ENCODE measurements at regions not wholly inside any gene's neighbourhood (a gene's known extent, or its start where the extent isn't known, plus 50 kb on each side); places are given as distances from the start of the nearest gene placed in this dataset.

- Histone ChIP-seq H4K20me1 (ENCODE audit: insufficient read depth, poor library complexity, severe bottlenecking) (no peaks in the 10 kb centered on the region), H3K27ac (no peak overlapping the region), H3K36me3 (replicated peaks; ENCODE audit: insufficient read depth, low read depth) (no peaks in the 10 kb centered on the region), H2AFZ (no peak overlapping the region), H3K4me3 (no peak overlapping the region), H3K4me2 (no peak overlapping the region), H3K79me2 (no peaks in the 10 kb centered on the region), H3K9me3 (ENCODE audit: low read depth) (no peaks in the 10 kb centered on the region), H3K9me2 (replicated peaks; ENCODE audit: insufficient read depth) (no peaks in the 10 kb centered on the region), H3K4me1 (ENCODE audit: insufficient read depth) (no peaks in the 10 kb centered on the region), H3K27me3 (no peaks in the 10 kb centered on the region)
- no peak for DNase-seq (ENCODE audit: low spot score)
- TF ChIP-seq EZH2 (IDR thresholded peaks at IDR 0.05; ENCODE audit: borderline replicate concordance) (no peak), CTCF (IDR thresholded peaks at IDR 0.05; ENCODE audit: poor library complexity) (no peak)
- WGBS (ENCODE audit: low lambda C conversion rate, missing lambda C conversion rate) = 50% methylated on average over 1 of the region's 1 CpG
Observed at GRCh38 chr16:59144326-59144725, 410.2 kb upstream of the GOT2 start.

GRCh38 chr16:59126486-59126885 is 392.4 kb upstream of the GOT2 start:
- H2AFZ ChIP-seq = no peak overlapping the region
- no peaks in the 10 kb centered on the region for H3K27me3 ChIP-seq
- DNase-seq (ENCODE audit: low spot score) = no peak
- no peak overlapping the region for H3K4me2 ChIP-seq
- H3K36me3 ChIP-seq (replicated peaks; ENCODE audit: insufficient read depth, low read depth) = no peaks in the 10 kb centered on the region
- H4K20me1 ChIP-seq (ENCODE audit: insufficient read depth, poor library complexity, severe bottlenecking) = no peaks in the 10 kb centered on the region
- H3K9me3 ChIP-seq (ENCODE audit: low read depth) = no peaks in the 10 kb centered on the region
- H3K79me2 ChIP-seq = no peaks in the 10 kb centered on the region
- WGBS (ENCODE audit: low lambda C conversion rate, missing lambda C conversion rate) = 67% methylated on average over 1 of the region's 1 CpG
- H3K9me2 ChIP-seq (replicated peaks; ENCODE audit: insufficient read depth) = no peaks in the 10 kb centered on the region
- H3K27ac ChIP-seq = no peak overlapping the region
- no peak overlapping the region for H3K4me3 ChIP-seq
- no peak for TF ChIP-seq EZH2 (IDR thresholded peaks at IDR 0.05; ENCODE audit: borderline replicate concordance)
- no peak for TF ChIP-seq EZH2phosphoT487 (IDR thresholded peaks at IDR 0.05; ENCODE audit: low read depth, severe bottlenecking, unreplicated experiment)
- no peak for TF ChIP-seq CTCF (IDR thresholded peaks at IDR 0.05; ENCODE audit: poor library complexity)
- H3K4me1 ChIP-seq (ENCODE audit: insufficient read depth) = no peaks in the 10 kb centered on the region

GRCh38 chr16:59124056-59124455 is 389.9 kb upstream of the GOT2 start:
- Histone ChIP-seq H3K4me3 (no peak overlapping the region), H3K4me1 (ENCODE audit: insufficient read depth) (no peaks in the 10 kb centered on the region), H3K9me3 (ENCODE audit: low read depth) (no peaks in the 10 kb centered on the region), H2AFZ (no peak overlapping the region), H3K9me2 (replicated peaks; ENCODE audit: insufficient read depth) (no peaks in the 10 kb centered on the region), H3K27ac (no peak overlapping the region), H3K27me3 (no peaks in the 10 kb centered on the region), H3K79me2 (no peaks in the 10 kb centered on the region), H3K36me3 (replicated peaks; ENCODE audit: insufficient read depth, low read depth) (no peaks in the 10 kb centered on the region), H3K4me2 (no peak overlapping the region), H4K20me1 (ENCODE audit: insufficient read depth, poor library complexity, severe bottlenecking) (no peaks in the 10 kb centered on the region)
- TF ChIP-seq EZH2phosphoT487 (IDR thresholded peaks at IDR 0.05; ENCODE audit: low read depth, severe bottlenecking, unreplicated experiment) (no peak), CTCF (IDR thresholded peaks at IDR 0.05; ENCODE audit: poor library complexity) (no peak), EZH2 (IDR thresholded peaks at IDR 0.05; ENCODE audit: borderline replicate concordance) (no peak)
- WGBS (ENCODE audit: low lambda C conversion rate, missing lambda C conversion rate) = 91% methylated on average over 2 of the region's 2 CpGs
- no peak for DNase-seq (ENCODE audit: low spot score)

GRCh38 chr16:59123479-59123878 is 389.4 kb upstream of the GOT2 start:
- no peaks in the 10 kb centered on the region for H3K27me3 ChIP-seq
- TF ChIP-seq CTCF (IDR thresholded peaks at IDR 0.05; ENCODE audit: poor library complexity) (no peak), EZH2phosphoT487 (IDR thresholded peaks at IDR 0.05; ENCODE audit: low read depth, severe bottlenecking, unreplicated experiment) (no peak), EZH2 (IDR thresholded peaks at IDR 0.05; ENCODE audit: borderline replicate concordance) (no peak)
- no peaks in the 10 kb centered on the region for H3K4me1 ChIP-seq (ENCODE audit: insufficient read depth)
- no peak overlapping the region for H2AFZ ChIP-seq
- no peak overlapping the region for H3K4me2 ChIP-seq
- WGBS (ENCODE audit: low lambda C conversion rate, missing lambda C conversion rate) = 95% methylated on average over 1 of the region's 1 CpG
- DNase-seq (ENCODE audit: low spot score) = no peak
- H3K4me3 ChIP-seq = no peak overlapping the region
- H3K27ac ChIP-seq = no peak overlapping the region
- H3K9me3 ChIP-seq (ENCODE audit: low read depth) = no peaks in the 10 kb centered on the region
- no peaks in the 10 kb centered on the region for H3K36me3 ChIP-seq (replicated peaks; ENCODE audit: insufficient read depth, low read depth)
- no peaks in the 10 kb centered on the region for H4K20me1 ChIP-seq (ENCODE audit: insufficient read depth, poor library complexity, severe bottlenecking)
- no peaks in the 10 kb centered on the region for H3K9me2 ChIP-seq (replicated peaks; ENCODE audit: insufficient read depth)
- no peaks in the 10 kb centered on the region for H3K79me2 ChIP-seq

Data from hepatocyte (in vitro differentiated cells).